ENCODE measurements at regions not wholly inside any gene's neighbourhood (a gene's known extent, or its start where the extent isn't known, plus 50 kb on each side); places are given as distances from the start of the nearest gene placed in this dataset.
"Not testable (repeated sequence)": the region's sequence is repeated elsewhere in the genome, so short reads cannot be mapped to it uniquely, and the experiment has no call there.

GRCh38 chr12:91767237-91767636 is 378.4 kb downstream of the BTG1 start:
- ATAC-seq (ENCODE audit: poor library complexity) (no peak), DNase-seq (no peak)
- intact Hi-C loops (cut with DNase I) = no loop called here

- DNase-seq (no peak), ATAC-seq (ENCODE audit: poor library complexity) (no peak)
- intact Hi-C loops (cut with DNase I) = no loop called here
These were observed 379.2 kb downstream of the BTG1 start for GRCh38 chr12:91766454-91766853.

GRCh38 chr12:91763654-91764370 is 381.8 kb downstream of the BTG1 start:
- ATAC-seq (ENCODE audit: poor library complexity) (peak; percentile 46), DNase-seq (no peak)
- intact Hi-C loops (cut with DNase I) = no loop called here

GRCh38 chr12:91753649-91754048 is 392.0 kb downstream of the BTG1 start:
- DNase-seq = no peak
- intact Hi-C loops (cut with DNase I) = no loop called here

GRCh38 chr12:91746976-91747375 is 398.7 kb downstream of the BTG1 start:
- intact Hi-C loops (cut with DNase I) = no loop called here
- no peak for DNase-seq
- ATAC-seq (ENCODE audit: poor library complexity) = no peak

More at GRCh38 chr12:91753649-91754048, 392.0 kb downstream of the BTG1 start:
- ATAC-seq (ENCODE audit: poor library complexity) = no peak

GRCh38 chr12:91744597-91744996 is 401.0 kb downstream of the BTG1 start:
- no peak for ATAC-seq (ENCODE audit: poor library complexity)
- intact Hi-C loops (cut with DNase I) = no loop called here
- DNase-seq = no peak

- intact Hi-C loops (cut with DNase I) = no loop called here
- DNase-seq = no peak
- ATAC-seq (ENCODE audit: poor library complexity) = no peak
These were observed 401.8 kb downstream of the BTG1 start for GRCh38 chr12:91743704-91744321.

- DNase-seq = no peak
- no peak for ATAC-seq (ENCODE audit: poor library complexity)
- intact Hi-C loops (cut with DNase I) = no loop called here
These were observed 402.4 kb downstream of the BTG1 start for GRCh38 chr12:91743280-91743679.

- DNase-seq = no peak
- no peak for ATAC-seq (ENCODE audit: poor library complexity)
- intact Hi-C loops (cut with DNase I) = no loop called here
These were observed 403.7 kb downstream of the BTG1 start for GRCh38 chr12:91741932-91742331.

- ATAC-seq (ENCODE audit: poor library complexity); intact Hi-C loops (cut with DNase I); DNase-seq: not testable (repeated sequence)
These were observed 411.8 kb downstream of the BTG1 start for GRCh38 chr12:91733846-91734245.

- intact Hi-C loops (cut with DNase I) = no loop called here
- no peak for ATAC-seq (ENCODE audit: poor library complexity)
- DNase-seq = no peak
These were observed 413.6 kb downstream of the BTG1 start for GRCh38 chr12:91732086-91732485.

GRCh38 chr12:91729543-91729942 is 416.1 kb downstream of the BTG1 start:
- ATAC-seq (ENCODE audit: poor library complexity) = no peak
- DNase-seq = no peak
- intact Hi-C loops (cut with DNase I) = no loop called here

- DNase-seq = no peak
- ATAC-seq (ENCODE audit: poor library complexity) = no peak
- intact Hi-C loops (cut with DNase I) = no loop called here
These were observed 422.5 kb downstream of the BTG1 start for GRCh38 chr12:91723191-91723590.

GRCh38 chr12:91722072-91722471 is 423.6 kb downstream of the BTG1 start:
- intact Hi-C loops (cut with DNase I) = no loop called here
- DNase-seq (no peak), ATAC-seq (ENCODE audit: poor library complexity) (no peak)

GRCh38 chr12:91721023-91721422 is 424.6 kb downstream of the BTG1 start:
- ATAC-seq (ENCODE audit: poor library complexity) (no peak), DNase-seq (no peak)
- intact Hi-C loops (cut with DNase I) = no loop called here

GRCh38 chr12:91718326-91718725 is 427.3 kb downstream of the BTG1 start:
- DNase-seq (no peak), ATAC-seq (ENCODE audit: poor library complexity) (no peak)
- intact Hi-C loops (cut with DNase I) = no loop called here

- intact Hi-C loops (cut with DNase I) = no loop called here
- ATAC-seq (ENCODE audit: poor library complexity) = no peak
- no peak for DNase-seq
These were observed 427.8 kb downstream of the BTG1 start for GRCh38 chr12:91717804-91718203.

- ATAC-seq (ENCODE audit: poor library complexity); DNase-seq; intact Hi-C loops (cut with DNase I): not testable (repeated sequence)
These were observed 433.7 kb downstream of the BTG1 start for GRCh38 chr12:91711925-91712324.

- DNase-seq (no peak), ATAC-seq (ENCODE audit: poor library complexity) (no peak)
- intact Hi-C loops (cut with DNase I) = no loop called here
These were observed 439.2 kb downstream of the BTG1 start for GRCh38 chr12:91706466-91706865.

- intact Hi-C loops (cut with DNase I) = no loop called here
- DNase-seq (no peak), ATAC-seq (ENCODE audit: poor library complexity) (no peak)
These were observed 441.2 kb downstream of the BTG1 start for GRCh38 chr12:91704446-91704845.

Measured in Right ventricle myocardium superior (tissue), 1 donor.